OCI-LY3 (cell line): ENCODE measurements at regions not wholly inside any gene's neighbourhood (a gene's known extent, or its start where the extent isn't known, plus 50 kb on each side); places are given as distances from the start of the nearest gene placed in this dataset.

ENCODE experiments used
- CTCF ChIP-seq: fragments of 200-600, 300-600 bp; sonication (generic); IDR thresholded peaks from 2 replicates; pipeline ENCODE4 v1.5.1; 2014; ENCODE audit warnings: antibody characterized with exemption, low read length, low read depth
- EZH2phosphoT487 ChIP-seq: fragments of 200-600 bp; shearing (Covaris generic); IDR thresholded peaks from 2 replicates; pipeline ENCODE4 v1.6.1; 2018; ENCODE audit warnings: antibody characterized with exemption, mixed run types, low read depth

DNA sequence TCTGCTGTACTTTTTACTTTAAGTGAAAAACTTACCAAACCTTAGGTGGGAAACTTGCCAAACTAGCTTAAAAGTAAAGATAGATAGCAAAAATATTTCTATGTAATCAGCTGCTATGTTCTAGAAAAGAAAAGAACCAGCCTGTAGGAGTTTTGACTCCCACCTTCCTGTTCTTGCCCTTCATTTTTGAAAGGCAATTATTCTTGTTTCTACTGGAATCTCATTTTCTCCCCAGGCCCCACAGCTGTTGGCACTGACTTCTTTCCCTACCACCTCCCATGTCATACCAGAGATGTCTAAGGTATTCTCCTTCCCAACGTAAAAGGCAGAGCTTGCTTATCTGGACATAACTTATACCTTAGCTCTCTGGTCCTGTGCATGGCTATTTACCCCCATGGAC, 389.7 kb downstream of the ARHGEF28 start:
- no peak for TF ChIP-seq CTCF
- TF ChIP-seq EZH2phosphoT487, result no peak
